ENCODE measurements at regions not wholly inside any gene's neighbourhood (a gene's known extent, or its start where the extent isn't known, plus 50 kb on each side); places are given as distances from the start of the nearest gene placed in this dataset.

GRCh38 chr3:162547321-162547720, 1050.7 kb downstream of the OTOL1 start:
- Histone ChIP-seq H3K27ac (no peak overlapping the region), H3K9me3 (no peaks in the 10 kb centered on the region), H3K4me1 (no peaks in the 10 kb centered on the region), H3K4me3 (no peak overlapping the region), H3K27me3 (no peaks in the 10 kb centered on the region), H3K36me3 (no peaks in the 10 kb centered on the region)
- intact Hi-C loops (cut with DNase I) = no loop called here
- DNase-seq (ENCODE audit: extremely low spot score in 2 of 2) = no peak
- TF ChIP-seq POLR2A (IDR thresholded peaks at IDR 0.05) (no peak), CTCF (IDR thresholded peaks at IDR 0.05) (no peak), POLR2AphosphoS5 (IDR thresholded peaks at IDR 0.05; ENCODE audit: insufficient read depth in 1 of 2, low read depth in 1 of 2) (no peak)

- no peaks in the 10 kb centered on the region for H3K27me3 ChIP-seq
These were observed 1059.2 kb downstream of the OTOL1 start for GRCh38 chr3:162555761-162556160.

GRCh38 chr3:162558016-162558415, 1061.4 kb downstream of the OTOL1 start:
- Histone ChIP-seq H3K36me3 (no peaks in the 10 kb centered on the region), H3K9me3 (no peaks in the 10 kb centered on the region), H3K4me1 (no peaks in the 10 kb centered on the region), H3K4me3 (no peak overlapping the region), H3K27ac (no peak overlapping the region), H3K27me3 (no peaks in the 10 kb centered on the region)
- no peak for DNase-seq (ENCODE audit: extremely low spot score in 2 of 2)
- TF ChIP-seq POLR2A (IDR thresholded peaks at IDR 0.05) (no peak), CTCF (IDR thresholded peaks at IDR 0.05) (no peak), POLR2AphosphoS5 (IDR thresholded peaks at IDR 0.05; ENCODE audit: insufficient read depth in 1 of 2, low read depth in 1 of 2) (no peak)
- intact Hi-C loops (cut with DNase I) = no loop called here

More at GRCh38 chr3:162555761-162556160, 1059.2 kb downstream of the OTOL1 start:
- Histone ChIP-seq H3K4me1 (no peaks in the 10 kb centered on the region), H3K27ac (no peak overlapping the region), H3K4me3 (no peak overlapping the region), H3K36me3 (no peaks in the 10 kb centered on the region), H3K9me3 (no peaks in the 10 kb centered on the region)
- DNase-seq (ENCODE audit: extremely low spot score in 2 of 2) = no peak
- TF ChIP-seq POLR2AphosphoS5 (IDR thresholded peaks at IDR 0.05; ENCODE audit: insufficient read depth in 1 of 2, low read depth in 1 of 2) (no peak), CTCF (IDR thresholded peaks at IDR 0.05) (no peak), POLR2A (IDR thresholded peaks at IDR 0.05) (no peak)
- intact Hi-C loops (cut with DNase I) = no loop called here

- no peaks in the 10 kb centered on the region for H3K27me3 ChIP-seq
- no peak for DNase-seq (ENCODE audit: extremely low spot score in 2 of 2)
- no peaks in the 10 kb centered on the region for H3K9me3 ChIP-seq
- no peaks in the 10 kb centered on the region for H3K36me3 ChIP-seq
- no peak overlapping the region for H3K27ac ChIP-seq
- no peak for TF ChIP-seq POLR2A (IDR thresholded peaks at IDR 0.05)
- TF ChIP-seq POLR2AphosphoS5 (IDR thresholded peaks at IDR 0.05; ENCODE audit: insufficient read depth in 1 of 2, low read depth in 1 of 2) = no peak
- TF ChIP-seq CTCF (IDR thresholded peaks at IDR 0.05) = no peak
- H3K4me1 ChIP-seq = no peaks in the 10 kb centered on the region
- no peak overlapping the region for H3K4me3 ChIP-seq
- intact Hi-C loops (cut with DNase I) = no loop called here
These were observed 1072.1 kb downstream of the OTOL1 start for GRCh38 chr3:162568706-162569105.

- DNase-seq (ENCODE audit: extremely low spot score in 2 of 2) = no peak
- no peak overlapping the region for H3K4me3 ChIP-seq
- H3K36me3 ChIP-seq = no peaks in the 10 kb centered on the region
- no peak overlapping the region for H3K27ac ChIP-seq
- no peaks in the 10 kb centered on the region for H3K9me3 ChIP-seq
- no peaks in the 10 kb centered on the region for H3K27me3 ChIP-seq
- H3K4me1 ChIP-seq = no peaks in the 10 kb centered on the region
- no peak for TF ChIP-seq POLR2A (IDR thresholded peaks at IDR 0.05)
- intact Hi-C loops (cut with DNase I) = no loop called here
These were observed 1072.7 kb downstream of the OTOL1 start for GRCh38 chr3:162569314-162569713.

- intact Hi-C loops (cut with DNase I) = no loop called here
- no peaks in the 10 kb centered on the region for H3K36me3 ChIP-seq
- no peak for DNase-seq (ENCODE audit: extremely low spot score in 2 of 2)
- H3K9me3 ChIP-seq = no peaks in the 10 kb centered on the region
- H3K27me3 ChIP-seq = no peaks in the 10 kb centered on the region
- H3K27ac ChIP-seq = no peak overlapping the region
- no peaks in the 10 kb centered on the region for H3K4me1 ChIP-seq
- H3K4me3 ChIP-seq = no peak overlapping the region
- TF ChIP-seq POLR2AphosphoS5 (IDR thresholded peaks at IDR 0.05; ENCODE audit: insufficient read depth in 1 of 2, low read depth in 1 of 2) = no peak
- TF ChIP-seq CTCF (IDR thresholded peaks at IDR 0.05) = no peak
- no peak for TF ChIP-seq POLR2A (IDR thresholded peaks at IDR 0.05)
These were observed 1088.4 kb downstream of the OTOL1 start for GRCh38 chr3:162584986-162585385.
